ENCODE measurements at regions not wholly inside any gene's neighbourhood (a gene's known extent, or its start where the extent isn't known, plus 50 kb on each side); places are given as distances from the start of the nearest gene placed in this dataset.

GRCh38 chr3:193991666-193992424, 144.1 kb upstream of the HES1 start:
- H3K27me3 ChIP-seq (ENCODE audit: insufficient read depth, low read length) = no peaks in the 10 kb centered on the region
- no TSS peak for BruUV-seq (replicated peaks)
- H4K20me1 ChIP-seq (ENCODE audit: insufficient read depth) = no peaks in the 10 kb centered on the region
- H3K4me1 ChIP-seq (ENCODE audit: control insufficient read depth in 1 of 2, insufficient read depth in 2 of 2, low read length in 2 of 2) = no peaks in the 10 kb centered on the region
- H3K27ac ChIP-seq (ENCODE audit: low read depth, low read length) = no peak overlapping the region
- RAD21 ChIA-PET (ENCODE audit: low non-redundant PET in 1 of 2, low total read pairs in 2 of 2, uncharacterized antibody in 2 of 2, unreplicated experiment in 2 of 2) = no interaction called here
- no peaks in the 10 kb centered on the region for H3K9me3 ChIP-seq (ENCODE audit: control insufficient read depth in 1 of 2, insufficient read depth in 1 of 2, low read depth in 1 of 2, low read length in 2 of 2)
- no peaks in the 10 kb centered on the region for H3K79me2 ChIP-seq (ENCODE audit: insufficient read depth, low read length)
- no peak overlapping the region for H2AFZ ChIP-seq (ENCODE audit: low read depth, low read length, poor library complexity, severe bottlenecking)
- no peak for TF ChIP-seq SRF (IDR thresholded peaks at IDR 0.05; ENCODE audit: low read depth)
- ATAC-seq (no peak), DNase-seq (ENCODE audit: low read depth, low spot score) (no peak)
- POLR2A ChIA-PET = interaction anchor here (1.7 kb wide), 1 partner anchor 12 kb away, joined by 7 read pairs; no protein-coding TSS in a partner anchor
- CTCF ChIA-PET = no interaction called here
- intact Hi-C loops (cut with micrococcal nuclease) = no loop called here
- no peak overlapping the region for H3K4me2 ChIP-seq (ENCODE audit: low read length)
- no peaks in the 10 kb centered on the region for H3K9me2 ChIP-seq (ENCODE audit: insufficient read depth)
- no peak overlapping the region for H3K4me3 ChIP-seq (replicated peaks in 1 of 2; ENCODE audit: low read depth in 1 of 2, low read length in 2 of 2)
- no peak overlapping the region for H3K9ac ChIP-seq (ENCODE audit: low read length)
- H3K36me3 ChIP-seq (ENCODE audit: control insufficient read depth in 1 of 2, insufficient read depth in 2 of 2, low read length in 2 of 2) = no peaks in the 10 kb centered on the region

GRCh38 chr3:193992425-193993037, 143.4 kb upstream of the HES1 start:
- intact Hi-C loops (cut with micrococcal nuclease) = no loop called here
- ChIA-PET POLR2A (no interaction called here), RAD21 (ENCODE audit: low non-redundant PET in 1 of 2, low total read pairs in 2 of 2, uncharacterized antibody in 2 of 2, unreplicated experiment in 2 of 2) (no interaction called here), CTCF (no interaction called here)
- ATAC-seq = no peak
- H3K4me3 ChIP-seq (replicated peaks in 1 of 2; ENCODE audit: low read depth in 1 of 2, low read length in 2 of 2) = no peak overlapping the region
- no peak overlapping the region for H3K4me2 ChIP-seq (ENCODE audit: low read length)
- H3K27ac ChIP-seq (ENCODE audit: low read depth, low read length) = no peak overlapping the region
- H3K79me2 ChIP-seq (ENCODE audit: insufficient read depth, low read length) = no peaks in the 10 kb centered on the region
- H3K36me3 ChIP-seq (ENCODE audit: control insufficient read depth in 1 of 2, insufficient read depth in 2 of 2, low read length in 2 of 2) = no peaks in the 10 kb centered on the region
- H2AFZ ChIP-seq (ENCODE audit: low read depth, low read length, poor library complexity, severe bottlenecking) = no peak overlapping the region
- no peaks in the 10 kb centered on the region for H4K20me1 ChIP-seq (ENCODE audit: insufficient read depth)
- no peaks in the 10 kb centered on the region for H3K9me3 ChIP-seq (ENCODE audit: control insufficient read depth in 1 of 2, insufficient read depth in 1 of 2, low read depth in 1 of 2, low read length in 2 of 2)
- no peaks in the 10 kb centered on the region for H3K4me1 ChIP-seq (ENCODE audit: control insufficient read depth in 1 of 2, insufficient read depth in 2 of 2, low read length in 2 of 2)
- no peaks in the 10 kb centered on the region for H3K27me3 ChIP-seq (ENCODE audit: insufficient read depth, low read length)
- DNase-seq (ENCODE audit: low read depth, low spot score) = no peak
- BruUV-seq (replicated peaks) = no TSS peak
- no peak overlapping the region for H3K9ac ChIP-seq (ENCODE audit: low read length)
- no peaks in the 10 kb centered on the region for H3K9me2 ChIP-seq (ENCODE audit: insufficient read depth)
- TF ChIP-seq ATF3 (IDR thresholded peaks at IDR 0.05) (no peak), EZH2phosphoT487 (IDR thresholded peaks at IDR 0.05; ENCODE audit: borderline replicate concordance) (no peak), RAD21 (IDR thresholded peaks at IDR 0.05; ENCODE audit: low read depth) (no peak), POLR2AphosphoS5 (IDR thresholded peaks at IDR 0.05; ENCODE audit: low read depth, low read length) (no peak), SRF (IDR thresholded peaks at IDR 0.05; ENCODE audit: low read depth) (no peak), SP1 (IDR thresholded peaks at IDR 0.05; ENCODE audit: low read depth) (no peak)
